ENCODE measurements at regions not wholly inside any gene's neighbourhood (a gene's known extent, or its start where the extent isn't known, plus 50 kb on each side); places are given as distances from the start of the nearest gene placed in this dataset.

GRCh38 chr16:7103056-7103455 lies 229.6 kb upstream of the RBFOX1 start:
- no peak for TF ChIP-seq CTCF (conservative IDR thresholded peaks at IDR 0.05; ENCODE audit: low read depth, low read length)
- TF ChIP-seq NFE2L2 (IDR thresholded peaks at IDR 0.05; ENCODE audit: low read depth, low read length): no peak
- TF ChIP-seq RAD21 (IDR thresholded peaks at IDR 0.05; ENCODE audit: low read length): no peak
- TF ChIP-seq SMC3 (IDR thresholded peaks at IDR 0.05; ENCODE audit: low read depth, low read length): no peak
- no peak for TF ChIP-seq POLR2A (IDR thresholded peaks at IDR 0.05; ENCODE audit: low read depth, low read length)
- TF ChIP-seq FOS (IDR thresholded peaks at IDR 0.05; ENCODE audit: low read depth, low read length): no peak
- TF ChIP-seq RCOR1 (IDR thresholded peaks at IDR 0.05; ENCODE audit: insufficient replicate concordance, low read length): no peak
- no peak for TF ChIP-seq MXI1 (IDR thresholded peaks at IDR 0.05; ENCODE audit: borderline replicate concordance, low read depth, low read length)
- TF ChIP-seq CEBPB (IDR thresholded peaks at IDR 0.05; ENCODE audit: low read depth, low read length): no peak
- TF ChIP-seq USF2 (IDR thresholded peaks at IDR 0.05; ENCODE audit: low read depth, low read length): no peak
- TF ChIP-seq BHLHE40 (IDR thresholded peaks at IDR 0.05; ENCODE audit: low read depth, low read length): no peak
- TF ChIP-seq MAFK (IDR thresholded peaks at IDR 0.05; ENCODE audit: low read depth, low read length): no peak
- TF ChIP-seq CHD1 (IDR thresholded peaks at IDR 0.05; ENCODE audit: low read depth, low read length): no peak
- TF ChIP-seq RFX5 (IDR thresholded peaks at IDR 0.05; ENCODE audit: low read depth, low read length): no peak
